Suppressor macrophage (primary cell): ENCODE measurements at regions not wholly inside any gene's neighbourhood (a gene's known extent, or its start where the extent isn't known, plus 50 kb on each side); places are given as distances from the start of the nearest gene placed in this dataset.

Experiments used
- DNase-seq, 4 experiments: peaks; one replicate each; pipeline ENCODE4 v3.0.0-alpha.2; 2020 to 2022

DNA sequence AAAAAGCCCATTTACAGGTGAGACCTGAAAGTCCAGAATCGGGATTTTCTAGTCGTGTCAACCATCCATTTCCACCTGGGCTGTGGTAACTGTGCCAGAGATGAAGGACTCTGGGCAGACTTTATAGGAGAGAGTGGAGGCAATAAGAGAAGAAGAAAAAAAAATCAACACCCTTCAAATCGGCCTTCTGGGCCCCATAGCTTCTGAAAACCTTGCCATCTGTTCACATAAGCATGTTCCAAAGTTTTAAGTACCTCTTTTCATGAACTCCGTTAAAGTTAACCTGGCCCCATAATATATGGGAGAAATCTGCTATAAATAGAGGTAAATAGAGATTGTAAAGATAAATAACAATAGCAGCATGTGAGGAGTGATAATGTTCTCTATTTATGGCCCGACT lies 470.5 kb downstream of the MIAT start:
- no peak for DNase-seq

- peak; percentile 57 to 83 (median 74) for DNase-seq
These were observed 471.2 kb downstream of the MIAT start for GRCh38 chr22:27128461-27129085.

DNA sequence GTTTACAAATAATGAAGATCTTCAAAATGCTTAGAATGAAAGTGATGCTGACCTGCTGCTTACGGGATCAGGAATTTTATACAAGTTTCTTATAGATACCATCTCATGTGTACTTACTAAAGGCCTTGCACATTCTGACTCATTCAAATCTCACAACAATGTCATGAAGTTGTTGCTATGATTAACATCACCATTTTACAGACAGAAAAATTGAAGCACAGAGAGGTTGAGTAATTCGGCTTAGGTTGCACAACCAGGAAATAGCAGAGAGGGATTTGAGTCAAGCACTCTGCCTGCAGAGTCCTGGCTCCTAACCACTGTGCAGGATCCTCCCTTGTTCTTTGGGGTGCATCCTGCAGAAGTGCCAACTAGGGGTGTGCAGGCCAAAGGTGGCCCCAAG lies 471.9 kb downstream of the MIAT start:
- peak; percentile 63 to 85 (median 76) for DNase-seq

DNA sequence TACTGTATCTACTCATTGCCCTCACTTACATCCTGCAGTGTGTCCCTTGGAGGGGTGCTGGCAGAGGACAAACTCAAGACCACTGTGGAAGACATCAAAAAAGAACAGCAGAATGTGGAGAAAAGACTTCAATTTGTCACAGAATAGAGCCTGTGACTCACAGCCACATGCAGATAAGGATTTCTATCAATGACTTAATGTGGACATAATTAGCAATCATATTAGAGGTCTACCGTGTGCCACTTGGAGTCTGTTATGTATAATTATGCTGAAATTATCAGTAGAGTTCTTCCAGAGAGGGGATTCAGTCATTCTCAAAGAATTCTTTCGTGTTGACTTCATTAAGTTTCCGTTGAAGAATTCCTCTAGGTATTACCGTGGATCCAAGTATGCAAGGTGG lies 473.5 kb downstream of the MIAT start:
- DNase-seq, result no peak

DNA sequence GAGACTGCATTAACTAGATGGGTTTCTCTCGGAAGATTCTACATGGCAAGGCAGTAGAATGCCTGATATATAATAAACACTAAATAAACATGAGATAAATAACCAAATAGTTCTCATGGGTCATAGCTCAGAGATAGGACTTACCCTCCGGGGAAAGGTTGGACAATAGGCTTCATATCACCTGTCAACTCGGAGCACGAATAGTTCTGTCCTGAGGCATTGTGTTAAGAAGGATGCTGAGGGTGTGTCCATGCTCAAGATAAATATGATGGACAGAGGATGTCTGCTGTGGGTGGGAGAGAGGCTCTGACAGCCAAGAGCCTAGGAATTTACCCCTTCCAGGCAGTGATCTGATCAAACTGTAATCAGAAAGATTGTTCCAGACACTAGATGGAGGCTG lies 474.0 kb downstream of the MIAT start:
- no peak for DNase-seq

GRCh38 chr22:27132400-27132799 lies 475.0 kb downstream of the MIAT start:
- no peak for DNase-seq

DNA sequence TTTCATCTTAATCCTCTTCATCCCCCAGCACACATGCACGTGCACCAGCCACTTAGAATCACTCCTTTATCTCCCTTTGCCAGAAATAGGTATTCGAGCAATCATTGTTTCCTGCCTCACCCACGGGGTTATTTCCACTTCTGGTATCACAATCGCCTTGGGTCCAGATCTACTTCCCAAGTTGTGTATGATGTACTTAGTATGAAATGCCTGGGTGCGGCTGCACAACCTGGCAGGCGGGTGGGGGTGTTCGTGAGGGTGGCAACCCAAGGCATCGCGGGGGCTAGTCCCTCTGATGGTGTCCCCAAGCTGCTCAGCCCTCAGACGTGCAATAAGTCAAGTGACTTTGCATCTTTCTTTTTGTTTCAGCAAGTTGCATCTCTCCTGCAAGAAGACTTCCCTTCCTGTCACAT lies 475.6 kb downstream of the MIAT start:
- peak; percentile 57 to 77 (median 74) for DNase-seq

DNA sequence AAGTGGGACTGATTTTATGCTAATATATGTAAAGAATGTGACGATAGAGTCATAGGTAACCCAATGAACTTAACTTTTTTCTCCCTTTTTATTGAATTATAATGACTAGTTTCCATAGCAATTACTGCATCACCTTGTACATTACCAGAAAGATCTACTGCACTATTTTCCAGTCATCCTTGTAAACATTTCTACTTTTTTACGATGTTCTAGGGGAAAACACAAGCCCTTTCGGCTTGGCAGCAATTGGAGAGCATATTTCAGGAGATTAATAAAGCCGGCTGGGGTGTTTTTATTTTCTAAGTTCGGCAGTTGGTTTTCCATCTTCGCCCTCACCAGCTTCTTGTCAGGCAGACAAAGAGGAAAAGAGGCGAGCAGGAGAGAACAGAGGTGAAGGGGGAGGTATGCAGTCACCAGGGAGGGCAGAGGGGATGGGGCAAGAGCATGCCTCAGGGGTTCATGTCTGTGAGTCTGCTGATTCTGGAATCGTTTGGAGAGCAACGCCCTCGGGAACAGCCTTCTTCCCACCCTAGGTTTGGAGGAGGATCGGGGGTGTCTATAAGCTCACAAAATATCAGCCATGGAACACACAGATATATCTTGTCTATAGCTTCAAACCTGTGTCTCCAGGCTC lies 476.4 kb downstream of the MIAT start:
- no peak for DNase-seq

GRCh38 chr22:27134315-27134701 lies 476.9 kb downstream of the MIAT start:
- peak; percentile 78 to 90 (median 86) for DNase-seq

DNA sequence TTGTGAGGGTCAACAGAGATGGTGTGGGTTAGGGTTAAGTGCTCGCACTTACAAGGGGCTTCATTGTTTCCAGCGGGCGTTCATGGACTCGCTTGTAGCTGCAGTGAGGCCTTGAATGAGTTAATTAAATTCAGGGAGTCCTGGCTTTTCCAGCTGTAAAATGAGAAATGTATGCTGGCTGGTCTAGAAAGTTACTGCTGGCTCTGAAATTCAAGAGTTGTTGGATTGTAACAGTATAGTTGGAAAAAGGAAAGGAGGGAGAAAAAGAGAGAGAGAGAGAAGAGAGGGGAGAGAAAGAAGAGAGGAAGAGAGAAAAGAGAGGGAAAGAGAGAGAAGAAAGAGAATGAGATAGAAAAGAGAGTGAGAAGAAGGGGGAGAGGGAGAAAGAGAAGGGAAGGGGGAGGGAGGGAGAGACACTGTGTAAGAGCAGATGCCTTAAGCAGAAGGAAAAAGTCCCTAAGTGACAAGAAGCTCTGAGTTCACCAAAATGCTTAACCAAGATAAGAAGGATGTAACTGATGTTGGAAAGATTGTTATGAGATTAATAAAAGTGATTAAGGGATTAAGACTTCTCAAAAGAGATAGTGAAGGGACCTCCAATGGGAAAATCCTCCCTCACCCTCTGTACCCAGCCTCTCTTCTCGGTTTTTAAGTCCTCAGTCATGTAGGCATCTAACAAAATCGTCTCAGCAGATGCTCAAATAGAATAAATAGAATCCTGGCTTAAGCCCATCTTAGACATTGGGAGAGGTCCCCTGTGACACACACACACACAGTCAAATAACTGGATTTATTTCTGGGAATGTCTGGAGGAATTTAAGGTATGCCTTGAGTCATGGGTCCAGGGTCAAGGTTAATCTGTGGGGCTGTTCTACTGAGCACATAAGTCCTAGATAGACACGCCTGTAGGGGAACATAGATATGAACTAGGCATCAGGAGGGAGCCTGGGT lies 477.9 kb downstream of the MIAT start:
- no peak for DNase-seq

DNA sequence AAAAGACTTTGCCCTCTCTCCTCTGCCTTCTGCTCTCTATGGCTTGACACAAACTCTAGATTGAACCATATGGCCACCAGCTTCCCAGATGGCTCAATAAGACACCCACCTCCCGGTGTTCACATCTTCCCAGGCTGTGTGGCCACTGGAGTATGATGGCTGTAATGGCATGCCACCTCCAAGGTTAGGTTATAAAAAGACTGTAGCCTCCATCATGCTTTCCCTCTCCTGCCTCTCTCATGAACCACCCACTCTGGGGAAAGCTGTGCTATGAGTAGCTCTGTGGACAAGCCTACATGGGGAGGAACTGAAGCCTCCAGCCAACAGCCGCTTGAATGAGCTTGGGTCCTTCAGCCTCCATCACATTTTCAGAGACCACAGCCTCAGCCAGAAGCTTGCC lies 479.2 kb downstream of the MIAT start:
- DNase-seq, result no peak

- DNase-seq, result no peak
These were observed 480.5 kb downstream of the MIAT start for GRCh38 chr22:27137871-27138337.

- no peak for DNase-seq
These were observed 481.1 kb downstream of the MIAT start for GRCh38 chr22:27138471-27138870.

- peak; percentile 45 to 66 (median 61) for DNase-seq
These were observed 482.6 kb downstream of the MIAT start for GRCh38 chr22:27139935-27140511.

GRCh38 chr22:27142286-27142685 lies 484.9 kb downstream of the MIAT start:
- no peak for DNase-seq

- no peak for DNase-seq
These were observed 486.9 kb downstream of the MIAT start for GRCh38 chr22:27144321-27144720.

GRCh38 chr22:27146866-27147633 lies 489.7 kb downstream of the MIAT start:
- DNase-seq, result no peak

- DNase-seq, result no peak
These were observed 490.7 kb downstream of the MIAT start for GRCh38 chr22:27148055-27148454.

- no peak for DNase-seq
These were observed 491.6 kb downstream of the MIAT start for GRCh38 chr22:27148886-27149470.

- DNase-seq, result no peak
These were observed 492.6 kb downstream of the MIAT start for GRCh38 chr22:27149921-27150543.

GRCh38 chr22:27150544-27150941 lies 493.2 kb downstream of the MIAT start:
- peak; percentile 70 to 81 (median 76) for DNase-seq
